Neural cell (in vitro differentiated cells): ENCODE measurements at regions not wholly inside any gene's neighbourhood (a gene's known extent, or its start where the extent isn't known, plus 50 kb on each side); places are given as distances from the start of the nearest gene placed in this dataset.

ENCODE experiments used
- H2AFZ ChIP-seq: fragments of 200-600, 300-800 bp; sonication (generic), shearing (Covaris generic); 2 replicates; pipeline ENCODE4 v1.6.0; 2014; ENCODE audit warnings: low read depth, mild to moderate bottlenecking, antibody characterized with exemption, low read length, moderate library complexity
- H3F3A ChIP-seq: fragments of 200-600 bp; shearing (Covaris generic); 2 replicates; pipeline ENCODE4 v1.6.1; 2016; ENCODE audit warnings: mild to moderate bottlenecking, moderate library complexity, mixed read lengths, antibody characterized with exemption, low read length; ENCODE audit not compliant: insufficient read depth, poor library complexity, severe bottlenecking
- H3K27ac ChIP-seq: fragments of 200-600, 300-800 bp; sonication (generic), shearing (Covaris generic); 2 replicates; pipeline ENCODE4 v1.5.1; 2014; ENCODE audit warnings: mild to moderate bottlenecking, low read length, moderate library complexity
- H3K27me3 ChIP-seq: fragments of 300-800, 200-600 bp; sonication (generic), shearing (Covaris generic); 2 replicates; pipeline ENCODE4 v1.6.0; 2014; ENCODE audit warnings: mild to moderate bottlenecking, low read depth, low read length, moderate library complexity; ENCODE audit not compliant: insufficient read depth
- H3K36me3 ChIP-seq: fragments of 300-800, 200-600 bp; sonication (generic), shearing (Covaris generic); 2 replicates; pipeline ENCODE4 v1.5.1; 2014; ENCODE audit warnings: mild to moderate bottlenecking, antibody characterized with exemption, low read length, moderate library complexity; ENCODE audit not compliant: insufficient read depth
- H3K4me2 ChIP-seq: fragments of 300-800, 200-600 bp; sonication (generic), shearing (Covaris generic); 2 replicates; pipeline ENCODE4 v1.6.0; 2014; ENCODE audit warnings: mild to moderate bottlenecking, low read length
- H3K4me3 ChIP-seq: fragments of 300-800, 200-600 bp; sonication (generic), shearing (Covaris generic); 2 replicates; pipeline ENCODE4 v1.5.1; 2014; ENCODE audit warnings: mild to moderate bottlenecking, low read length, moderate library complexity
- H3K79me2 ChIP-seq: fragments of 200-600 bp; shearing (Covaris generic); replicated peaks from 2 replicates; pipeline ENCODE4 v1.6.0; 2014; ENCODE audit warnings: mild to moderate bottlenecking, low read length, moderate library complexity; ENCODE audit not compliant: insufficient read depth
- H3K9ac ChIP-seq: fragments of 300-800, 200-600 bp; sonication (generic), shearing (Covaris generic); 2 replicates; pipeline ENCODE4 v1.6.1; 2016; ENCODE audit warnings: mild to moderate bottlenecking, low read length, mixed read lengths
- H3K9me2 ChIP-seq: fragments of 200-600 bp; shearing (Covaris generic); 2 replicates; pipeline ENCODE4 v1.6.1; 2016; ENCODE audit warnings: mild to moderate bottlenecking, low read length, mixed read lengths; ENCODE audit not compliant: insufficient read depth
- H3K9me3 ChIP-seq: fragments of 200-600, 300-800 bp; sonication (generic), shearing (Covaris generic); 2 replicates; pipeline ENCODE4 v1.6.1; 2016; ENCODE audit warnings: mild to moderate bottlenecking, mixed run types, low read length, moderate library complexity, mixed read lengths
- H4K20me1 ChIP-seq: fragments of 200-600 bp; shearing (Covaris generic); 2 replicates; pipeline ENCODE4 v1.6.1; 2016; ENCODE audit warnings: mild to moderate bottlenecking, mixed run types; ENCODE audit not compliant: insufficient read depth
- EP300 ChIP-seq: fragments of 450-650 bp; conservative IDR thresholded peaks from 2 replicates; pipeline ENCODE4 v1.6.1; 2014; ENCODE audit warnings: antibody characterized with exemption, mild to moderate bottlenecking, moderate library complexity; ENCODE audit not compliant: poor library complexity, severe bottlenecking
- EZH2 ChIP-seq: fragments of 200-600, 300-800 bp; shearing (Covaris generic), sonication (generic); IDR thresholded peaks from 2 replicates; pipeline ENCODE4 v1.6.1; 2014; ENCODE audit warnings: antibody characterized with exemption, low read length, borderline replicate concordance, mild to moderate bottlenecking; ENCODE audit not compliant: insufficient read depth, poor library complexity, severe bottlenecking
- MXI1 ChIP-seq: fragments of 450-650 bp; conservative IDR thresholded peaks from 2 replicates; pipeline ENCODE4 v1.6.1; 2014; ENCODE audit warnings: antibody characterized with exemption, mild to moderate bottlenecking; ENCODE audit not compliant: poor library complexity, severe bottlenecking
- POLR2AphosphoS5 ChIP-seq: IDR thresholded peaks from 2 replicates; pipeline ENCODE4 v1.6.1; 2012
- RAD21 ChIP-seq: fragments of 450-650 bp; conservative IDR thresholded peaks from 2 replicates; pipeline ENCODE4 v1.6.1; 2014; ENCODE audit warnings: antibody characterized with exemption, mild to moderate bottlenecking, moderate library complexity
- REST ChIP-seq: IDR thresholded peaks from 2 replicates; pipeline ENCODE4 v1.6.1; 2012; ENCODE audit warnings: borderline replicate concordance
- SMC3 ChIP-seq: fragments of 450-650 bp; conservative IDR thresholded peaks from 2 replicates; pipeline ENCODE4 v1.6.1; 2014; ENCODE audit warnings: antibody characterized with exemption, mild to moderate bottlenecking, moderate library complexity; ENCODE audit not compliant: poor library complexity
- TAF1 ChIP-seq: IDR thresholded peaks from 2 replicates; pipeline ENCODE4 v1.6.1; 2012; ENCODE audit warnings: low read depth
- TF ChIP-seq, protein P1 (sequence below): fragments of 450-650 bp; IDR thresholded peaks from 2 replicates; pipeline ENCODE4 v1.5.1; 2014; ENCODE audit warnings: antibody characterized with exemption, mild to moderate bottlenecking, moderate library complexity; ENCODE audit not compliant: poor library complexity, severe bottlenecking

DNA sequence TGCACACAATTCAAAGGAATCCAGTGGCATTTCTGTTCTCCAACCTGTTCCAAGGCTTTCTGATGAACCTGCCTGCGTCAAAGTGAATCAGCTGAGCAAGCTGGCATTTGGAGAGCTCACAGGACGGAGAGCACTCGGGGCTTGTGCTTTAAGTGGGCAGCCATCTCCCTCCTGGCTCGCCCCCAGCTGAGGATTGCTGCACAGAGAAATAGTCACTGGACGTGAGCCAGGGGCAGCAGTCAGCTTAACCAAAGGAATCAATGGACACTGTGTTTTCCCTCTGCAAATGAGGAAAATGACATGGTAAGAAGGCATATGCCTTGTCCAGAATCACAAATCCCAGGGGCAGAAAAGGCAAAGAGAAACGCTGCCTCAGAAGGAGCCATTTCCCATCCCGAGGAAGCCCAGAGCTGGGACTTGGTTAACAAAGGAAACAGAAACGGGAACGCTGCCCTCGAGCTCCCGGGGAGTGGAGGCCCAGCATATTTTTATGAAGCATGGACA is 299.4 kb downstream of the ZSWIM6 start:
- H3K36me3 ChIP-seq: no peaks in the 10 kb centered on the region
- H3K4me2 ChIP-seq: no peak overlapping the region
- TF ChIP-seq MXI1 (no peak), POLR2AphosphoS5 (no peak), SMC3 (no peak), EP300 (no peak), REST (no peak), TAF1 (no peak)
- TF ChIP-seq, protein P1, sequence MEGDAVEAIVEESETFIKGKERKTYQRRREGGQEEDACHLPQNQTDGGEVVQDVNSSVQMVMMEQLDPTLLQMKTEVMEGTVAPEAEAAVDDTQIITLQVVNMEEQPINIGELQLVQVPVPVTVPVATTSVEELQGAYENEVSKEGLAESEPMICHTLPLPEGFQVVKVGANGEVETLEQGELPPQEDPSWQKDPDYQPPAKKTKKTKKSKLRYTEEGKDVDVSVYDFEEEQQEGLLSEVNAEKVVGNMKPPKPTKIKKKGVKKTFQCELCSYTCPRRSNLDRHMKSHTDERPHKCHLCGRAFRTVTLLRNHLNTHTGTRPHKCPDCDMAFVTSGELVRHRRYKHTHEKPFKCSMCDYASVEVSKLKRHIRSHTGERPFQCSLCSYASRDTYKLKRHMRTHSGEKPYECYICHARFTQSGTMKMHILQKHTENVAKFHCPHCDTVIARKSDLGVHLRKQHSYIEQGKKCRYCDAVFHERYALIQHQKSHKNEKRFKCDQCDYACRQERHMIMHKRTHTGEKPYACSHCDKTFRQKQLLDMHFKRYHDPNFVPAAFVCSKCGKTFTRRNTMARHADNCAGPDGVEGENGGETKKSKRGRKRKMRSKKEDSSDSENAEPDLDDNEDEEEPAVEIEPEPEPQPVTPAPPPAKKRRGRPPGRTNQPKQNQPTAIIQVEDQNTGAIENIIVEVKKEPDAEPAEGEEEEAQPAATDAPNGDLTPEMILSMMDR: no peak
- H3K79me2 ChIP-seq: no peaks in the 10 kb centered on the region
- H3K4me3 ChIP-seq: no peak overlapping the region
- H3K27ac ChIP-seq: no peak overlapping the region
- no peaks in the 10 kb centered on the region for H3K9me3 ChIP-seq
- H3K9ac ChIP-seq: no peak overlapping the region
- H3K27me3 ChIP-seq: no peaks in the 10 kb centered on the region
- no peaks in the 10 kb centered on the region for H4K20me1 ChIP-seq
- peaks cover 3% of the 10 kb centered on the region for H3F3A ChIP-seq
- no peak overlapping the region for H2AFZ ChIP-seq
- H3K9me2 ChIP-seq: no peaks in the 10 kb centered on the region

DNA sequence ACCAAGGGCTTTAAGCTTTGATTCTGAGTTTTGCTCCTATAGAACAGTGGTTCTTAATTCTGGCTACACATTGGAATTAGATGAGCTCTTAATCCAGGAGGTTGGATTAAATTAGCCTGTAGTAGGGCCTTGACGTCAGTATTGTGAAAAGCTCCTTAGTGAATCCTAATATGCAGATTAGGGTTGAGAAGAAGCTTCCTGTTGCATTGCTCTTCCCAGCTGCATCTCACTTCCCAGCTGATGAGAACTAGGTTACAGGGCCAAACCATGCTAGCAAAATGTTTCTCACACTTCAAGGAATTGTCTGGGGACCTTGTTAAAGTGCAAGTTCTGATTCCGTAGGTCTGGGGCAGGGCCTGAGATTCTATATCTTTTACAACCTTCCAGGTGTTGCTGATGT is 300.0 kb downstream of the ZSWIM6 start:
- Histone ChIP-seq H3K27ac (no peak overlapping the region), H3K9ac (no peak overlapping the region)

More for the DNA sequence above, 300.0 kb downstream of the ZSWIM6 start:
- Histone ChIP-seq H3K9me2 (no peaks in the 10 kb centered on the region), H2AFZ (no peak overlapping the region), H3K4me3 (no peak overlapping the region), H3K27me3 (no peaks in the 10 kb centered on the region), H3K4me2 (no peak overlapping the region), H3F3A (peaks cover 3% of the 10 kb centered on the region), H4K20me1 (no peaks in the 10 kb centered on the region), H3K9me3 (no peaks in the 10 kb centered on the region), H3K36me3 (no peaks in the 10 kb centered on the region), H3K79me2 (no peaks in the 10 kb centered on the region)
- TF ChIP-seq POLR2AphosphoS5 (no peak), RAD21 (no peak), EZH2 (no peak), SMC3 (no peak), MXI1 (no peak), REST (no peak), TAF1 (no peak)
- TF ChIP-seq, protein P1: no peak
